ENCODE measurements at regions not wholly inside any gene's neighbourhood (a gene's known extent, or its start where the extent isn't known, plus 50 kb on each side); places are given as distances from the start of the nearest gene placed in this dataset.

GRCh38 chr2:123179526-123179925 lies 845.6 kb upstream of the CNTNAP5 start:
- TF ChIP-seq FOXK2 (IDR thresholded peaks at IDR 0.05): no peak
- no peak for TF ChIP-seq SUZ12 (IDR thresholded peaks at IDR 0.05)
- TF ChIP-seq ZNF384 (IDR thresholded peaks at IDR 0.05): no peak
- no peak for TF ChIP-seq CTBP1 (IDR thresholded peaks at IDR 0.05; ENCODE audit: borderline replicate concordance)
- no peak for TF ChIP-seq SP1 (IDR thresholded peaks at IDR 0.05)
- no peak for TF ChIP-seq L3MBTL2 (conservative IDR thresholded peaks at IDR 0.05)
- TF ChIP-seq BHLHE40 (IDR thresholded peaks at IDR 0.05; ENCODE audit: borderline replicate concordance): no peak
- TF ChIP-seq HDGF (IDR thresholded peaks at IDR 0.05; ENCODE audit: borderline replicate concordance): no peak

All from HEK293T (cell line).